GM12865 (cell line): ENCODE measurements at regions not wholly inside any gene's neighbourhood (a gene's known extent, or its start where the extent isn't known, plus 50 kb on each side); places are given as distances from the start of the nearest gene placed in this dataset.

ENCODE experiments used
- DNase-seq: peaks from one replicate; pipeline ENCODE4 v3.0.0; 2010; ENCODE audit warnings: low read depth
- H3K4me3 ChIP-seq: 2 replicates; pipeline ENCODE4 v1.5.1; 2011; ENCODE audit warnings: mild to moderate bottlenecking, low read depth, low read length, control low read depth
- TF ChIP-seq, protein P1 (sequence below): IDR thresholded peaks from 2 replicates; pipeline ENCODE4 v1.5.1; 2011; ENCODE audit warnings: low read length, control low read depth, low read depth, inconsistent platforms; ENCODE audit not compliant: insufficient read depth; ENCODE audit errors: missing control alignments

GRCh38 chr6:74137911-74138310, 441.9 kb downstream of the CD109 start:
- no peak overlapping the region for H3K4me3 ChIP-seq
- TF ChIP-seq, protein P1, sequence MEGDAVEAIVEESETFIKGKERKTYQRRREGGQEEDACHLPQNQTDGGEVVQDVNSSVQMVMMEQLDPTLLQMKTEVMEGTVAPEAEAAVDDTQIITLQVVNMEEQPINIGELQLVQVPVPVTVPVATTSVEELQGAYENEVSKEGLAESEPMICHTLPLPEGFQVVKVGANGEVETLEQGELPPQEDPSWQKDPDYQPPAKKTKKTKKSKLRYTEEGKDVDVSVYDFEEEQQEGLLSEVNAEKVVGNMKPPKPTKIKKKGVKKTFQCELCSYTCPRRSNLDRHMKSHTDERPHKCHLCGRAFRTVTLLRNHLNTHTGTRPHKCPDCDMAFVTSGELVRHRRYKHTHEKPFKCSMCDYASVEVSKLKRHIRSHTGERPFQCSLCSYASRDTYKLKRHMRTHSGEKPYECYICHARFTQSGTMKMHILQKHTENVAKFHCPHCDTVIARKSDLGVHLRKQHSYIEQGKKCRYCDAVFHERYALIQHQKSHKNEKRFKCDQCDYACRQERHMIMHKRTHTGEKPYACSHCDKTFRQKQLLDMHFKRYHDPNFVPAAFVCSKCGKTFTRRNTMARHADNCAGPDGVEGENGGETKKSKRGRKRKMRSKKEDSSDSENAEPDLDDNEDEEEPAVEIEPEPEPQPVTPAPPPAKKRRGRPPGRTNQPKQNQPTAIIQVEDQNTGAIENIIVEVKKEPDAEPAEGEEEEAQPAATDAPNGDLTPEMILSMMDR = no peak
- DNase-seq = no peak

GRCh38 chr6:74134327-74134726, 438.3 kb downstream of the CD109 start:
- no peak overlapping the region for H3K4me3 ChIP-seq
- TF ChIP-seq, protein P1 = no peak
- no peak for DNase-seq

DNA sequence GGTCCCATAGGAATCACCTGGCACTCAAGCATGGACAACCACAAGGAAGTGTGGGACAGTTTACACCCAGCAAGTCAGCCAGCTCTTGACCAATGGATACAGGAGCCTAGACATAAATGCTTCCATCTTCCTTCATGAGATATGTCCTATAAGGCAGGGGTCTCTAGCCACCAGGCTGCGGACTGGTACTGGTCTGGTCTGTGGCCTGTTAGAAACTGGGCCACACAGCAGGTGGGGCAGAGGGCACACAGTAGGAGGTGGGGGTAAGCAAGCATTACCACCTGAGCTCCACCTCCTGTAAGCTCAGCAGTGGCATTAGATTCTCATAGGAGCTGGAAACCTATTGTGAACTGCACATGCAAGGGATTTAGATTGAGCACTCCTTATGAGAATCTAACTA, 437.1 kb downstream of the CD109 start:
- no peak overlapping the region for H3K4me3 ChIP-seq
- TF ChIP-seq, protein P1 = no peak
- no peak for DNase-seq

DNA sequence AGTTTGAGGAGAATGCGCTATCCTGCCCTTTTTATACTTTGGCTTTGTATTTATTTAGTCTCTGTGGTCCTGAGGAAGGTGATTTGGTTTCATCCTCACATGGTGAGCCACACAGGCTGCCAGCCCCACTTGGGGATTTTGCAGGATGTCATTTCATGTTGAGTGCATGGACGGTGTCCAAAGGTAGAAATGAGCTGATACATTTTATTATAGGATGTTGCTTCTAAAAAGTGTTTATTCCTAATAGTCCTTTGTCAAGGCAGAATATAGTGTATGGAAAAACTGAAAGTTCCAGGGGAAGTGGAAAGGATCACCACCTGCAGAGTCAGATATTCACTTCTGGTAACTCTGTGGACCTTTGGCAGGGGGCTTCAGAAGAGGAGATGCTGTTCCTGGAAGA, 434.6 kb downstream of the CD109 start:
- H3K4me3 ChIP-seq = no peak overlapping the region
- TF ChIP-seq, protein P1 = no peak
- no peak for DNase-seq

GRCh38 chr6:74128536-74128935, 432.5 kb downstream of the CD109 start:
- no peak for DNase-seq
- TF ChIP-seq, protein P1 = no peak

GRCh38 chr6:74117113-74117512, 421.1 kb downstream of the CD109 start:
- TF ChIP-seq, protein P1 = no peak
- no peak for DNase-seq
- no peak overlapping the region for H3K4me3 ChIP-seq

More at GRCh38 chr6:74128536-74128935, 432.5 kb downstream of the CD109 start:
- no peak overlapping the region for H3K4me3 ChIP-seq

GRCh38 chr6:74115674-74116073, 419.7 kb downstream of the CD109 start:
- TF ChIP-seq, protein P1 = no peak
- H3K4me3 ChIP-seq = no peak overlapping the region
- no peak for DNase-seq
